GM18498 (cell line): ENCODE measurements at regions not wholly inside any gene's neighbourhood (a gene's known extent, or its start where the extent isn't known, plus 50 kb on each side); places are given as distances from the start of the nearest gene placed in this dataset.

Experiments
- ATAC-seq: cut with Tn5 transposase; IDR thresholded peaks from one replicate; pipeline ENCODE4 v1.9.1; 2021; ENCODE audit warnings: mild to moderate bottlenecking, moderate library complexity; ENCODE audit not compliant: unreplicated experiment

GRCh38 chr11:42025121-42025803, 565.8 kb upstream of the LRRC4C start:
- no peak for ATAC-seq

DNA sequence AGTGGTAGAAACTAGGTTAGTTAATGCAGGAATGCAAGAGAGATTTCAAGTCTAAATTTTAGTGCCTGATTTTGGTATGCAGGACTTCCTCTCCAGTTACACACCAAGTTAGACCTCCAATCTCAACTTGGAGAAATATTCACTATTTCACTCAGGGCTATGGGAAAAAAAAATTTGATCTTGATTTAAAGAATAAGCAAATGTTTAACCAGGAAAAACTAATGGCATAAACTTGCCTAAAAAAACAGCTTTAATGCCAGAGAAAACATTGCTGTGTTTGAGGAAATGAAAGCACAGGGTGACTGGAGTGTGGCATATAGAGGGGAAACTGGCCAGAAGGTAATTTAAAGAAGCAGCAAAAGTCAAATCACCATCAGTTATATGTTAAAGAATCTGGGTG, 575.4 kb upstream of the LRRC4C start:
- ATAC-seq, result no peak

DNA sequence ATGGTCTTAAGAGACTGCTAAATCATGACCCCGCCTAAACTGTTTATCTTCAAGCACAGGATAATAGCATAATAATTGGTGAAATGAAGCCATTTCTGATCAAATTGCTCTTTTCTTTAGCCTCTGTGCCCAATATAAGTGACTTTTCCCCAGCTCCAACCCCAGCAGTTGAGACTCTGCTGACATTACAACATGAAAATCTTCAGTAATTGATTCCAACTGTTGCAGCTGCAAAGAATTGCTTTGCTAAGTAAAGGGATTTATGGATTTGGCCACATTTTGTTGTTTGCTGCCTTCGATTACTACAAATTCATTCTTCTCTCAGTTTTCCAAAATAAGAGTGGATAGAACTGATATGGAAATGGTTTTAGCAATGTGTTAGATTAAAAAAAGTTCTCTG, 576.7 kb upstream of the LRRC4C start:
- ATAC-seq, result no peak

DNA sequence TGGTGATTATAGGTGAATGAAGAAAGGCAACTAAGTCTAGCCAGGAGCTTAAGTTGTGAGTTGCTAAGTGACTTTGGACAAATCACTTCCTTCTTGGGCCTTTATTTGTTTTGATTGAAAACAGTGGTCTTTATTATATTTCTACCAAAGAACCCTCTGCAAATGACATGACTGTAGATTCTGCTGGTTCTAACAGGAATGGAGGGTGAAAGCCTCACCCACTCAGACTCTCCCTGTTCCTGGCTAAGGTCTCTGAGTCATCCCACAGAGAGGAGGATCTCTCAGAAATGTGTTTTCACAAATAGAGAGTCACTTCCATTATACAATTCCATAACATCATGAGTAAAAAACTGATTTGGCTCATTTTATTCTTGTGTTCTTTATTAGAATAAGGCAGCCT, 583.9 kb upstream of the LRRC4C start:
- ATAC-seq, result no peak

DNA sequence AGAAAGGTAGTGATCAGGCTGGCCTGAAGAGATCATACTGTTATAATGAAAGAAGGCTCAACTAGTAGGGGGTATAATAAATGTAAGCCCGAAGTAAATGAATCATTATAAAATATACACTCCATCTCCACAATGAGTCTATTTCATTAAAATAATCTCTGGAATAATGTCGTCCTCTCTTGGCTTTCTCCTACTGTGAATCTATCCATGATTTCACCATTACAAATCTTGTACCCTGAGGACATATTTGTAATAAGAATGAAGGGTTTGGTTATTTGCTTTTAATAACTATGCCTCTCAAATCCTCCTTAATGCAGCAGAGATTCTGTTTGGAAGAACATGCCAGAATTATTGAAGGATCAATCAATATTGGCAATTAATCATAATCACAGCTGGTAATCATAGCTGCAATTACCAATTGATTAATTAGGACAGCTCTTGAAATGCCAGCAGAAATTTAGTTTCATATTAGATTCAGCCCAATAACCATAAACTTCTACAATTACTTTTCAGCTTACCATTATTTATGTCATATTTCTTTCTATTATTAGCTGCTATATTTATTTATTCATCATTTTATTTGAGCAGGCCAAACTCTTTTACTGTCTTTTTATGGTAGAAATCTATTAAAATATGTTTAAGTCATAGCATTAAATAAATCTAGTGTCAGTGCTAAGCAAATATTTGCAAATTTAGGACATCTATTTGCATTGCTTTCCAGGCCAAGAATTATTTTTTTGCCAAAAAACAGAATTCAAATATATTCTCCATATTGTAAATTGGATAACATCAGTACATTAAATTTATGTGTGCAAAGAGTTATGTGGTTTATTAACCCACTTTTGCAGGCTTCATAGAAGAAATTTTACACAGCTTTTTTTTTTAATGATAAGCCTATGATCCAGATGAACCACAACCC, 588.4 kb upstream of the LRRC4C start:
- no peak for ATAC-seq

GRCh38 chr11:42049186-42049585, 589.7 kb upstream of the LRRC4C start:
- no peak for ATAC-seq

- ATAC-seq, result no peak
Observed at GRCh38 chr11:42049650-42050049, 590.2 kb upstream of the LRRC4C start.

- ATAC-seq, result no peak
Observed at GRCh38 chr11:42054351-42054900, 595.0 kb upstream of the LRRC4C start.

- ATAC-seq, result no peak
Observed at GRCh38 chr11:42055606-42056005, 596.2 kb upstream of the LRRC4C start.

DNA sequence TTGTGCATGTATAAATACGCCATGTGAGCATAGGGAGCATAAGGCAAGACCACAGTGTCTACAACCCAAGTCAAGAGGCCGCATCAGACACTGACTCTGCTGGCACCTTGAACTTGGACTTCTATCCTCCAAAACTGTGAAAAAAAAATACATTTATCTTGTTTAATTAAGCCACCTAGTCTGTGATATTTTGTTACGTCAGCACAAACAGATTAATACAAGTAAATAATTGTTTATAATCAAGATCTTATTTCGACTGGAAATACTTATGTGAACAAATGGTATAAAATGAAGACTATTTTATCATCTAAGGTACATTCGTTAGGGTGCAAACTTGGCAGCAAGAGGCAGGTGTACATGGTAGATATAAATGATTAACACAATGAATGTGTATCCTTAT, 599.3 kb upstream of the LRRC4C start:
- no peak for ATAC-seq

- no peak for ATAC-seq
Observed at GRCh38 chr11:42065199-42065598, 605.7 kb upstream of the LRRC4C start.

GRCh38 chr11:42066113-42066512, 606.7 kb upstream of the LRRC4C start:
- ATAC-seq, result no peak

- no peak for ATAC-seq
Observed at GRCh38 chr11:42074306-42074705, 614.9 kb upstream of the LRRC4C start.

- no peak for ATAC-seq
Observed at GRCh38 chr11:42075180-42075579, 615.7 kb upstream of the LRRC4C start.

DNA sequence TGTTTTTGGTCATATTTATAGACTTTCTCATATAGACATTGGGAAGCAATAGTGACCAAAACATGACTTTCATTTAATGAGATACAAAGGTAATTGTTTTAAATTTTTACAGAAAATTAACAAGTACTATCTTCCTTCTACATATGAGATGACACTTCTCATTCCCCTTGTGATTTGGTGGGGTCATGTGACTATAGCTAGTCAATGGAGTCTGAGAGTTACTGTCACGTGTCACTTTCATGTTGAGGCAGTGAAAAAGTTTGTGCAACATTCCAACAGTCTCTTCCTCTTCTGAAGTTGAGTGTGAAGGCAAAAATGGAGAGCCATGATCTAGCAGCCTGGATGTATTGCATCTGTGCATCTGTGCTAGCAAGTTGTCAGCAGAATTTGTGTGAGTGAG, 618.3 kb upstream of the LRRC4C start:
- no peak for ATAC-seq

DNA sequence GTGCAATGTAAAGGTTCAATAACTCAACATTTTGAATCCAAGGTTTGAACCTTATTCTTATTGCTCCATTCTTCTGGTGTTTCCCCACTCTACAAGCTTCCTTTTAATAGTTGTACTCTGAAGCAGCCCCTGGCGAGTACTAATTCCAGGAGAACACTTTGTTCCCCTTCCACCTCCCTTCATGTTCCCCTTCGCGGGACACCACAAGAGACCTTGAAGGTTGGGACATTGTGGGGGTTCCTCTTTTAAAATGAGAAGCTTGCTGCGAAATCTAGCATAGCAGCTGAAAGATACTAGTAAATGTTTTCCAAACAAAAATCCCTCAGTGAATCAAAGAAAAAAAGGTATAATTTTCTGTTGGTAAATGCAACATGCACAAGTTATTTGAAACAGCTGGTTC, 626.3 kb upstream of the LRRC4C start:
- no peak for ATAC-seq

DNA sequence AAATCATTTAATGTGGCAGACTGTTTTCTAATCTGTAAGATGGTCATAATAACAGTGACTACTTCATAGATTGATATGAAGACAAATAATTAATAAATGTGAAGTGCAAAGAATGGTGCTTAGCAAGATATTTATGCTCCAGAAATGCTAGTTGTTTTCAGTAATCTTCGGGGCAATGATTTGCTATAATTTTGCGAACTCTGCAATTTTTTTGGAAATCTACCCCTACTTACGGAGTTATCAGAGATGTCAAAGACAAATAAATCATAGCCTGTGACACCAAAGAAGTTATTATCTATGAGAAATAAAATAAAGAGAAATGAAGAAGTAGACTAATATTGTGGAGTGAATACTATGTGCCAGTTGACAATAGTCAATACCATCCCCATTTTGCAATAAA, 634.1 kb upstream of the LRRC4C start:
- ATAC-seq, result no peak

DNA sequence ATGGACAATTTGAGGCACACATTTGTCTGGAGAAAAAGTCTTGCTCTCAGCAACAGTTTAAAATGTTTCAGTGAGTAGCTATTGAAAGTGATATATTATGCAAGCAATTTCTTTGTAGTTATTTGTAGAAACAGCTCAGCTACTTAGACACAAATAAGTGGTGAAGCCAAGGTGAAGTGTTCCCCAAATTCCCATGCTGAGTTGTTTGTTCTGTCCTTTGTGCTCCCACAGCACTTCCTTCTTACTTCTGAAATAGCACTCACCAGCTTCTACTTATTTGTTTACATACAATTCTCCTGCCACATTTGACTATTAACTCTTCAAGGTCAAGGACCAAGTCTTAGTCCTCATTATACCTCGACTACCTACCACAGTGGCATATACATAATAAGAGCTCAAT, 638.6 kb upstream of the LRRC4C start:
- ATAC-seq, result no peak

DNA sequence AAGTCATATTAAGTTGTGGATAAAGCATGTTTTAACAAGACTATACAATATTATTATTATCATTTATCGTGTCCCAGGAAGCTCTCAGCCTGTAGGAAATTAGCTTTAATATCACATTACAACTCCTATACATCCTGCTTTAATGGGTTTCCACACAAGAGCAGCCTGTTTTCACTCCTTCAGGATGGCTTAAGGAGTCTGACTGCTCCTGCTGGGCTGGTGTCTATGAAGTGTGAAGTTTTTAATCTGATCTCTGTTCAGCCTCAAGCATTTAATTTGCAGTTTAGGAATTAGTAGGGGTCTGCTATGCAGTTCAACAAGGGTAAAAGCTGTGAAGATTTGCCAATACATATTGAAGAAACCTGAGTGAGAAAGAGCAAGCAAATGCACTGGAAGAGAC, 653.4 kb upstream of the LRRC4C start:
- ATAC-seq, result no peak

- no peak for ATAC-seq
Observed at GRCh38 chr11:42114927-42115326, 655.5 kb upstream of the LRRC4C start.

DNA sequence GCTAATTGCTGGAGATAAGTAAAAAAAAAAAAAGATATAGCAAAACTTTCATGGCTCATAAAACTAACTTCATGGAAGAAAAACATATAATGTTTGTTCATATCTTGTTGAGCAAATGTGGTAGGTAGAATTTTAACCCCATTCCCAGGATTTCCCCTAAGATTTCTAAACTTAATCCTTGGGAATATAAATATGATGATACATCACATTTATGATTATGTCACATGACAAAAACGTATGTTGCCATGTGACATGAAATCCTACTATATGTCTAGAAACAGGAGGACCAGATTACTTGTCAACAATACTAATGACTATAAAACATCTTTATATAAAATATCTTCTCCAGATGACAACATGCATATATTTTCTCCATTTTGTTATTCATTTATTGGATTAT, 679.0 kb upstream of the LRRC4C start:
- ATAC-seq, result no peak

DNA sequence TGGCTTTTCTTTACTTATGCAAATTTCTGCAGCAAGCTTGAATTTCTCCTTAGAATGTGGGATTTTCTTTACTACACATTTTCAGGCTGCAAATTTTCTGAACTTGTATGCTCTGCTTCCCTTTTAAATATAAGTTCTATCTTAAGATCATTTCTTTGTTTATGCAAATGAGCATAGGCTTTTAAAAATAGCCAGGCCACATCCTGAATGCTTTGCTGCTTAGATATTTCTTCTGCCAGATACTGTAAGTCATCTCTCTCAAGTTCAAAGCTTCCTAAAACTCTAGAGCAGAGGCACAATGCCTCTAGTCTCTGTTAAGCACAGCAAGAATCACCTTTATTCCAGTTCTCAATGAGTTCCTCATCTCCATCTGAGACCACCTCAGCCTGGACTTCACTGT, 685.9 kb upstream of the LRRC4C start:
- ATAC-seq, result no peak
